ENCODE measurements at regions not wholly inside any gene's neighbourhood (a gene's known extent, or its start where the extent isn't known, plus 50 kb on each side); places are given as distances from the start of the nearest gene placed in this dataset.

GRCh38 chr3:46116996-46117395, 89.7 kb upstream of the XCR1 start:
- no peak for ATAC-seq
- Histone ChIP-seq H3K4me2 (ENCODE audit: insufficient read depth, low read length) (no peak overlapping the region), H3K4me1 (replicated peaks in 1 of 2; ENCODE audit: control insufficient read depth in 2 of 2, insufficient read depth in 2 of 2, low read length in 2 of 2) (no peaks in the 10 kb centered on the region), H3K9ac (ENCODE audit: insufficient read depth in 1 of 2, low read depth in 2 of 2, low read length in 2 of 2) (no peak overlapping the region), H3K9me3 (replicated peaks; ENCODE audit: control insufficient read depth, insufficient read depth, low read depth, low read length) (no peaks in the 10 kb centered on the region), H2AFZ (ENCODE audit: low read depth, low read length) (no peak overlapping the region), H3K36me3 (ENCODE audit: control insufficient read depth, insufficient read depth, low read length) (no peaks in the 10 kb centered on the region), H4K20me1 (replicated peaks; ENCODE audit: control insufficient read depth, insufficient read depth, low read length) (no peaks in the 10 kb centered on the region), H3K27ac (ENCODE audit: extremely low read depth, low read depth, low read length) (no peak overlapping the region), H3K9me1 (ENCODE audit: control insufficient read depth, insufficient read depth, low read length) (no peaks in the 10 kb centered on the region), H3K79me2 (ENCODE audit: control insufficient read depth, insufficient read depth, low read length) (no peaks in the 10 kb centered on the region), H3K4me3 (no peak overlapping the region), H3K27me3 (ENCODE audit: control insufficient read depth in 2 of 2, insufficient read depth in 2 of 2, low read length in 2 of 2) (peaks cover 0 to 2% of the 10 kb centered on the region in 2 experiments; a peak in 1 of 5 replicates)
- no peak for DNase-seq (ENCODE audit: extremely low read depth in 1 of 4, low spot score in 3 of 4)
- WGBS (ENCODE audit: insufficient coverage, low coverage, missing lambda C conversion rate), result 7% methylated on average over 4 of the region's 4 CpGs
- ChIA-PET POLR2A (no interaction called here), CTCF (ENCODE audit: low intra/inter-chr PET ratio) (no interaction called here)
- intact Hi-C loops (cut with micrococcal nuclease), result no loop called here
- BruUV-seq (replicated peaks), result no TSS peak
- FAIRE-seq, result no peak
- in situ Hi-C loops (cut with MboI), result no loop called here
- TF ChIP-seq PBX2 (CRISPR knock-in tag; IDR thresholded peaks at IDR 0.05; ENCODE audit: low read depth), result no peak
- TF ChIP-seq PBX2 (tag; conservative IDR thresholded peaks at IDR 0.05; ENCODE audit: low read depth), result no peak
- no peak for TF ChIP-seq NCOA1 (IDR thresholded peaks at IDR 0.05; ENCODE audit: low read depth)
- no peak for TF ChIP-seq POLR3G (IDR thresholded peaks at IDR 0.05; ENCODE audit: extremely low read depth, insufficient read length, insufficient replicate concordance)
- no peak for TF ChIP-seq RFX1 (IDR thresholded peaks at IDR 0.05)
- TF ChIP-seq NR3C1 (CRISPR knock-in tag; IDR thresholded peaks at IDR 0.05), result no peak
- TF ChIP-seq ZNF407 (IDR thresholded peaks at IDR 0.05; ENCODE audit: low read depth), result no peak
